KMS-11 (cell line): ENCODE measurements at regions not wholly inside any gene's neighbourhood (a gene's known extent, or its start where the extent isn't known, plus 50 kb on each side); places are given as distances from the start of the nearest gene placed in this dataset.
"Not testable (repeated sequence)": the region's sequence is repeated elsewhere in the genome, so short reads cannot be mapped to it uniquely, and the experiment has no call there.

Experiments
- H2AFZ ChIP-seq: fragments of 200-600 bp; sonication (generic); 2 replicates; pipeline ENCODE4 v1.6.1; 2016; ENCODE audit warnings: antibody characterized with exemption, mixed run types, low read depth
- H3K27ac ChIP-seq: fragments of 200-600 bp; sonication (generic); 2 replicates; pipeline ENCODE4 v1.6.1; 2016; ENCODE audit warnings: mild to moderate bottlenecking, mixed run types
- H3K27me3 ChIP-seq: fragments of 200-600 bp; sonication (generic); 2 replicates; pipeline ENCODE4 v1.6.1; 2017; ENCODE audit warnings: mild to moderate bottlenecking, low read depth, mixed run types, moderate library complexity; ENCODE audit not compliant: insufficient read depth
- H3K36me3 ChIP-seq: fragments of 200-600 bp; sonication (generic); 2 replicates; pipeline ENCODE4 v1.6.1; 2017; ENCODE audit warnings: mild to moderate bottlenecking, mixed run types; ENCODE audit not compliant: insufficient read depth
- H3K4me1 ChIP-seq: fragments of 200-600 bp; sonication (generic); 2 replicates; pipeline ENCODE4 v1.6.1; 2016; ENCODE audit warnings: mild to moderate bottlenecking, low read depth, mixed run types; ENCODE audit not compliant: poor library complexity, severe bottlenecking
- H3K4me2 ChIP-seq: fragments of 200-600 bp; sonication (generic); 2 replicates; pipeline ENCODE4 v1.7.0; 2016; ENCODE audit warnings: mild to moderate bottlenecking, mixed run types
- H3K4me3 ChIP-seq: fragments of 200-600 bp; sonication (generic); IDR thresholded peaks from 2 replicates; pipeline ENCODE4 v1.6.1; 2017; ENCODE audit warnings: low read depth, low read length, mixed read lengths; ENCODE audit not compliant: insufficient read depth
- H3K79me2 ChIP-seq: fragments of 200-600 bp; sonication (generic); 2 replicates; pipeline ENCODE4 v1.6.1; 2016; ENCODE audit warnings: low read depth, mixed run types; ENCODE audit not compliant: insufficient read depth
- H3K9ac ChIP-seq: fragments of 200-600 bp; sonication (generic); 2 replicates; pipeline ENCODE4 v1.6.1; 2016; ENCODE audit warnings: mild to moderate bottlenecking, mixed run types
- H4K20me1 ChIP-seq: fragments of 200-600 bp; sonication (generic); 2 replicates; pipeline ENCODE4 v1.6.1; 2016; ENCODE audit warnings: mild to moderate bottlenecking, mixed run types; ENCODE audit not compliant: insufficient read depth
- TF ChIP-seq, protein P1 (sequence below): fragments of 200-600 bp; sonication (generic); conservative IDR thresholded peaks from 2 replicates; pipeline ENCODE4 v1.6.1; 2017; ENCODE audit warnings: low read depth, mild to moderate bottlenecking, antibody characterized with exemption, low read length, moderate library complexity, mixed read lengths

DNA sequence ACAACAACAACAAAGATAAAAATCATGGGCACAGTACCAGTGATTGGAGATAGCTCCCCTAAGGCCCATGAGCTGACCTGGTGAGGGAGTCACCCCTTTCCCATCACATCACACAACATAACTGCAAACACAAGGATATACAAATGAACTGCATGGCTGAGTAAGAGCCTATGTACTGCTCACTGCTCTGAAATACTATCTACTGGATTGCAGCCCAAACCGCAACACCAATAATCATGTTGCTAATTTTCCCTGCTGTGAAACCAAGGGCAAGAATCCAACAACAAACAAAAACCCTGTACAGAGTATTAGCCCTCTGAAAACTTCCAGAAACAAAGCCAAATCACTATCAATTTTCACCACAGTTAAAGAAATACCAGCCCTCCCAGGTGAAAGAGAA lies 1893.2 kb downstream of the PCDH9 start:
- H3K27ac ChIP-seq = no peak overlapping the region
- no peaks in the 10 kb centered on the region for H4K20me1 ChIP-seq
- H3K79me2 ChIP-seq = no peaks in the 10 kb centered on the region
- TF ChIP-seq, protein P1, sequence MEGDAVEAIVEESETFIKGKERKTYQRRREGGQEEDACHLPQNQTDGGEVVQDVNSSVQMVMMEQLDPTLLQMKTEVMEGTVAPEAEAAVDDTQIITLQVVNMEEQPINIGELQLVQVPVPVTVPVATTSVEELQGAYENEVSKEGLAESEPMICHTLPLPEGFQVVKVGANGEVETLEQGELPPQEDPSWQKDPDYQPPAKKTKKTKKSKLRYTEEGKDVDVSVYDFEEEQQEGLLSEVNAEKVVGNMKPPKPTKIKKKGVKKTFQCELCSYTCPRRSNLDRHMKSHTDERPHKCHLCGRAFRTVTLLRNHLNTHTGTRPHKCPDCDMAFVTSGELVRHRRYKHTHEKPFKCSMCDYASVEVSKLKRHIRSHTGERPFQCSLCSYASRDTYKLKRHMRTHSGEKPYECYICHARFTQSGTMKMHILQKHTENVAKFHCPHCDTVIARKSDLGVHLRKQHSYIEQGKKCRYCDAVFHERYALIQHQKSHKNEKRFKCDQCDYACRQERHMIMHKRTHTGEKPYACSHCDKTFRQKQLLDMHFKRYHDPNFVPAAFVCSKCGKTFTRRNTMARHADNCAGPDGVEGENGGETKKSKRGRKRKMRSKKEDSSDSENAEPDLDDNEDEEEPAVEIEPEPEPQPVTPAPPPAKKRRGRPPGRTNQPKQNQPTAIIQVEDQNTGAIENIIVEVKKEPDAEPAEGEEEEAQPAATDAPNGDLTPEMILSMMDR = no peak
- H3K4me3 ChIP-seq = no peak overlapping the region
- no peaks in the 10 kb centered on the region for H3K27me3 ChIP-seq
- H3K36me3 ChIP-seq = no peaks in the 10 kb centered on the region
- no peak overlapping the region for H2AFZ ChIP-seq
- no peak overlapping the region for H3K4me2 ChIP-seq
- no peak overlapping the region for H3K9ac ChIP-seq
- no peaks in the 10 kb centered on the region for H3K4me1 ChIP-seq

DNA sequence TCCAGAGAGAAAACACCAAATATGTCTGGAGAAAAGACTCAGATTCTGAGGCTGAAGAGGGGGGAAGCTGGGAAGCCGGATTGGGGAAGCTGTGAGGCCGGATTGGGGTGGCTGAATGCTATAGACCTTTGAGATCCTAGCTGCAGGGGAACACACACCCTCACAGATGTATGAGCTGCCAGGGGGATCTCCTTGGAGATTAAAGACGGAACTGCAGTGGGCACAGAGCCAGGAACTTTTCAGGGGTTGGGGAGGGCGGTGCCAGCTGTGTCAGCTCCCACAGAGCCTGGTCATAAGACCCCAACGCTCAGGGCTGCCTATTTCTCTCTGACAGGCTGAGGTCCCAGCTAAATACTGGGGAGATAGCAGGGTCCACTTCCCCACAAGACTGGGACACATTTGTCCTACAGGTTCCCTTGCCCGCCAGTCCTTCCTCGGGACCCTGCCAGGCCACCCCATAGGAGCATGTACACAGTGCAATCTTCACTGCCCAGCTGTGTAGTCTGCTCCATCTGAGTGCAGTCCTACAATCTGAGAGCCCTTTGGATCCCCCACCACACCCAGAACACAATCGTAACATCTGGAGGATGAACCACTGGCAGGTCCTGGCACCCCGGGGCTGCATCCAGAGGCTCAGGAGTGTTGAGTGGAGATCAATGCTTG lies 1893.9 kb downstream of the PCDH9 start:
- Histone ChIP-seq H2AFZ (no peak overlapping the region), H3K36me3 (no peaks in the 10 kb centered on the region), H3K4me2 (no peak overlapping the region), H3K79me2 (no peaks in the 10 kb centered on the region), H3K4me3 (no peak overlapping the region), H4K20me1 (no peaks in the 10 kb centered on the region), H3K27me3 (no peaks in the 10 kb centered on the region), H3K27ac (no peak overlapping the region), H3K4me1 (no peaks in the 10 kb centered on the region), H3K9ac (no peak overlapping the region)
- TF ChIP-seq, protein P1 = no peak

DNA sequence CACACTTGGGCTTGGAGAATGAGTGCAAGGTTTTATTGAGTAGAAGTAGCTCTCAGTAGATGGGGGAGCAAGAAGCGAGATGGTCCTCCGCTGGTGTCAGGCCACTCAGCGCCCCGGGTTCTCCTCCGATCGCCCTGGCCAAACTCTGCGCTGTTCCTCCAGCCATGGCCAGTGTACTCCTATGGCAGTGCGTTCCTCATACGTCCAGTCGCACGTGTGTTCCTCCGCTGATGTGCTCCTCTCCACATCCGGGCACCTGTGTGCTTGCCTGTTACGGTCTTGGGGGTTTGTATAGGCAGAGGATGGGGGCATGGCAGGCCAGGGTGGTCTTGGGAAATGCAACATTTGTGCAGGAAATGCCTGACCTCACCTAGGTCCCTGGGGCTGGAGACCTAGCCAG lies 1899.4 kb downstream of the PCDH9 start:
- H3K4me2 ChIP-seq = no peak overlapping the region
- no peak overlapping the region for H3K4me3 ChIP-seq
- H3K4me1 ChIP-seq = no peaks in the 10 kb centered on the region
- H3K27me3 ChIP-seq = no peaks in the 10 kb centered on the region
- H4K20me1 ChIP-seq = no peaks in the 10 kb centered on the region
- no peak overlapping the region for H2AFZ ChIP-seq
- TF ChIP-seq, protein P1 = no peak
- no peak overlapping the region for H3K27ac ChIP-seq
- H3K36me3 ChIP-seq = no peaks in the 10 kb centered on the region
- H3K9ac ChIP-seq = no peak overlapping the region
- H3K79me2 ChIP-seq = no peaks in the 10 kb centered on the region

DNA sequence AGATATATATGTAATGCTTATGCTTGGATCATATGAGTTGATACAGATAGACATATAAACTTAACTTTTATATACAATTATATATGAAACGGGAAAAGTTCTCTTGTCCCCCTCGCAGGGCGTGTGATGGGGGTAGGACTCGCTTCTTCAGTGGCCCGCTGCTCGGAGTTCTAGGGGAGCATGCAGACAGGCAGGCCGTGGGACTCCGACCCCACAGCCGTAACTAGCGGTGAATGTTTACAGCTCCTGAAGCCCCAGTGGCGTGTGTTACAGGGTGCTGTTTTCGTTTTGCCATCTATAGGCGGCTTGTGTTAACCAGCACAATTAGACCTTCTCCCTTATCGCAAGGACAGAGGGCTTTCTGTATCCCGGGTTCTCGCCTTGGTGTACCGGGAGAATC lies 1899.8 kb downstream of the PCDH9 start:
- no peaks in the 10 kb centered on the region for H4K20me1 ChIP-seq
- no peak overlapping the region for H3K27ac ChIP-seq
- H3K4me3 ChIP-seq = no peak overlapping the region
- no peak overlapping the region for H3K9ac ChIP-seq
- H3K4me1 ChIP-seq = no peaks in the 10 kb centered on the region
- H3K4me2 ChIP-seq = no peak overlapping the region
- TF ChIP-seq, protein P1 = no peak
- no peak overlapping the region for H2AFZ ChIP-seq
- no peaks in the 10 kb centered on the region for H3K27me3 ChIP-seq
- H3K79me2 ChIP-seq = no peaks in the 10 kb centered on the region
- no peaks in the 10 kb centered on the region for H3K36me3 ChIP-seq

DNA sequence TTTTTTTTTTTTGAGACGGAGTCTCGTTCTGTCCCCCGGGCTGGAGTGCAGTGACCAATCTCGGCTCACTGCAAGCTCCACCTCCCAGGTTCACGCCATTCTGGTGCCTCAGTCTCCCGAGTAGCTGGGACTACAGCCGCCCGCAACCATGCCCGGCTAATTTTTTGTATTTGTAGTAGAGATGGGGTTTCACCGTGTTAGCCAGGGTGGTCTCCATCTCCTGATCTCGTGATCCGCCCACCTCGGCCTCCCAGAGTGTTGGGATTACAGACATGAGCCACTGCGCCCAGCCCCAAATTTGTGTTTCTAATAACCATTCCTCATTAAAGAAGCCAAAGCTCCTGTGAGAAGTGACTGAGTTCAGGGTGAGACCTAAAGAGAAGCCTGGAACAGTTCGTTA lies 1906.9 kb downstream of the PCDH9 start:
- H3K36me3 ChIP-seq, H3K79me2 ChIP-seq, H2AFZ ChIP-seq, H3K4me3 ChIP-seq, H3K9ac ChIP-seq, H3K4me2 ChIP-seq, H4K20me1 ChIP-seq, H3K27me3 ChIP-seq, H3K27ac ChIP-seq: not testable (repeated sequence)
- peaks cover 49% of the 10 kb centered on the region for H3K4me1 ChIP-seq

DNA sequence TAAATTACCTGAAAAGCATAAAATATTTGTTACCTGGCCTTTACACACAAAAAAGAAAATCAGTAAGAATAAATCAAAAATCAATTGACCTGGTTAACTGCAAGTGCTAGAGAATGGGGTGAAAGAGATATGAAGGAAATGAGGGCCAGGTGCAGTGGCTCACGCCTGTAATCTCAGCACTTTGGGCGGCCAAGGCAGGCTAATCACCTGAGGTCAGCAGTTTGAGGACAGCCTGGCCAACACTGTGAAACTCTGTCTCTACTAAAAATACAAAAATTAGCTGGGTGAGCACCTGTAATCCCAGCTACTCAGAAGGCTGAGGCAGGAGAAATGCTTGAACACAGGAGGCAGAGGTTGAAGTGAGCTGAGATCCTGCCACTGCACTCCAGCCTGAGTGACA lies 1908.7 kb downstream of the PCDH9 start:
- Histone ChIP-seq H3K9ac (peak overlapping the region; percentile 30; the same call in 1 of the 2 replicates), H2AFZ (peak overlapping the region; percentile 44; the same call in 1 of the 2 replicates), H3K4me1 (peaks cover 56% of the 10 kb centered on the region), H3K4me2 (peak overlapping the region; percentile 66), H3K27ac (peak overlapping the region; percentile 90)
- H3K27me3 ChIP-seq, H3K36me3 ChIP-seq, H3K4me3 ChIP-seq, H3K79me2 ChIP-seq, H4K20me1 ChIP-seq: not testable (repeated sequence)
